Retinal pigment epithelial cell (primary cell): ENCODE measurements at regions not wholly inside any gene's neighbourhood (a gene's known extent, or its start where the extent isn't known, plus 50 kb on each side); places are given as distances from the start of the nearest gene placed in this dataset.
A peak's percentile ranks its signal among the peaks of the same experiment; 100 is the strongest.

Source experiments
- DNase-seq: peaks from one replicate; pipeline ENCODE4 v3.0.0-alpha.2; 2010; ENCODE audit warnings: low read depth
- H3K4me3 ChIP-seq: 2 replicates; pipeline ENCODE4 v1.5.1; 2011; ENCODE audit warnings: mild to moderate bottlenecking, low read length, control low read depth, moderate library complexity
- CTCF ChIP-seq: conservative IDR thresholded peaks from 2 replicates; pipeline ENCODE4 v1.5.1; 2011; ENCODE audit warnings: low read depth, low read length, control low read depth, inconsistent platforms

- DNase-seq: no peak
- TF ChIP-seq CTCF: no peak
- H3K4me3 ChIP-seq: no peak overlapping the region
Observed at GRCh38 chr1:71240656-71241055, 159.8 kb upstream of the ZRANB2 start.

GRCh38 chr1:71236503-71236902 lies 155.7 kb upstream of the ZRANB2 start:
- H3K4me3 ChIP-seq: no peak overlapping the region
- DNase-seq: no peak
- TF ChIP-seq CTCF: no peak

GRCh38 chr1:71233645-71234044 lies 152.8 kb upstream of the ZRANB2 start:
- H3K4me3 ChIP-seq: no peak overlapping the region
- no peak for DNase-seq
- TF ChIP-seq CTCF: no peak

GRCh38 chr1:71232786-71233185 lies 152.0 kb upstream of the ZRANB2 start:
- TF ChIP-seq CTCF: no peak
- DNase-seq: no peak
- no peak overlapping the region for H3K4me3 ChIP-seq

- H3K4me3 ChIP-seq: no peak overlapping the region
- DNase-seq: no peak
- no peak for TF ChIP-seq CTCF
Observed at GRCh38 chr1:71232166-71232763, 151.4 kb upstream of the ZRANB2 start.

- DNase-seq: no peak
- no peak overlapping the region for H3K4me3 ChIP-seq
- no peak for TF ChIP-seq CTCF
Observed at GRCh38 chr1:71231751-71232150, 150.9 kb upstream of the ZRANB2 start.

GRCh38 chr1:71228742-71229365 lies 148.0 kb upstream of the ZRANB2 start:
- no peak for TF ChIP-seq CTCF
- no peak overlapping the region for H3K4me3 ChIP-seq
- DNase-seq: peak; percentile 4
